DMS153 treated with DMSO at 0.1 percent for 48 hours (cell line): ENCODE measurements at regions not wholly inside any gene's neighbourhood (a gene's known extent, or its start where the extent isn't known, plus 50 kb on each side); places are given as distances from the start of the nearest gene placed in this dataset.

Source experiments
- DNase-seq: peaks from one replicate; lab custom pipeline; 2025; ENCODE audit not compliant: unreplicated experiment; lab: John Stamatoyannopoulos, UW

DNA sequence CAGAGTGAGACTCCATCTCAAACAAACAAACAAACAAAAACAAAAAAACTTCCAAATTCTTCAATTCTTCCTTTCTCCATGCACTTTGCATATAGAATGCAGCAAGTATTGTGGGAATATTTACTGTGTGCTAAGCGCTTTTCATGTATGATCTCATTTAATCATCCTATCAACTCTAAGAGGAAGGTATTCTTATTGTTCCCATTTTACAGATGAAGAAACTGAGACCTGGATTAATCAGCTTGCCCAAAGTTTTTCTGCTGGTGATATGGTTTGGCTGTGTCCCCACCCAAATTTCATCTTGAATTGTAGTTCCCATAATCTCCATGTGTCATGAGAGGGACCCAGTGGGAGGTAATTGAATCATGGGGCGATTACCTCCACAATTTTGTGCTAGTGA lies 56.6 kb upstream of the KCNG1 start:
- no peak for DNase-seq

DNA sequence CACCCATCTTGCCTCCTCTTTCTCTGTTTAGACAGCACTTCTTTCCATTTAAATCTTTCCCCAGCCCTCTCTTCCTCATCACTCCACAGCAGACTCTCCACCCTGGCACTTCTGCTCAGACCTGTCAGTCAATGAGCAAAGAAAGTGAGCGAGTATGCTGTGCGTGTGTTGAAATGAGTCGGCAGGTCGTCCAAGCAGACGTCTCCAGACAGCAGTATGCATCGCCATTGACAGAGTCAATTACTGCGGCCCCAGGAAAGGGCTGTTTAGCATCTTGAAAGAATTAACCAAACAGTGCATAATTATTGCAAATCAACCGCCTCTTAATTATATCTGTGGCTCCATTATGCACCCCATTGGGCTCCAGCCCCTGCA lies 54.8 kb upstream of the KCNG1 start:
- DNase-seq, result no peak

DNA sequence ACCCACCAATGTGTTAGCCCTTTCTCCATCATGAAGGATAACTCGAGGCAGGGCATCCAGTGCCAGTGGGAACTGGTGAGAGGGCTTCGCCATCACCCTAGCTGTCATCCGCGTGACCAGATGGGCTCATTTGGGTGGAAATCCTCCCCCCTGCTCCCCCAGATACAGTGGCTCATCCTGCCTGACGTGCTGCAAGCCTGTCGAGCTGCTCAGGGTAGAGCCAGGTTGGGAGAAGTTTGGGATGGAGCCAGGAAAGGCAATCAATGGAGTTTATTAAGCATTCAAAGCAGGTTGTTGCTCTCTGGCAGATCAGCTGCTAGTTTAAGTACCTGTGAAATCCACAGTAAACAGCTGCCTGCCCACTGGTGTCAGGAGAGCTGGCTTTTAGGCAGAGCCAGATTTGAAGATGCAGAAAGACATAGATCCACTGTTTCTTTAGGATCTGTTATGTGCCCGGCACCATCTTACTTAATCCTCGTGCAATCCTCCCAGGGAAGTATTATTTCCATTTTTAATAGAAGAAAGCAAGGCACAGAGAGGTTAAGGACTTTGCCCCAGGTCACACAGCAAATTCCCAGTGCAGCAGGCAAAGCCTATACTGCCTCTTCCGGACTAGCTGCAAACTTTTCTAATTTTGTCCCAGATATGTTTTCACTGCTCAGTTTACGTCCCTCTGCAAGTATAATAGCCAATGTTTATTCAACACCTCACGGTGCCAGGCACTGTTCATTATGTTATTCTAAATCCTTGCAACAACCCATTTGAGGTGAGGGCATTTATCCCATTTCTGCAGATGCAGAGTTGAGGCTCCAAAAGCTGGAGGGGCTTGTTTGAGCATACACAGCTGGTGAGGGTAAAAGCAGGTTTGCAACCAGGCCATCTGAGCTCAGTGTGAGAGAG lies 54.1 kb upstream of the KCNG1 start:
- DNase-seq, result no peak

DNA sequence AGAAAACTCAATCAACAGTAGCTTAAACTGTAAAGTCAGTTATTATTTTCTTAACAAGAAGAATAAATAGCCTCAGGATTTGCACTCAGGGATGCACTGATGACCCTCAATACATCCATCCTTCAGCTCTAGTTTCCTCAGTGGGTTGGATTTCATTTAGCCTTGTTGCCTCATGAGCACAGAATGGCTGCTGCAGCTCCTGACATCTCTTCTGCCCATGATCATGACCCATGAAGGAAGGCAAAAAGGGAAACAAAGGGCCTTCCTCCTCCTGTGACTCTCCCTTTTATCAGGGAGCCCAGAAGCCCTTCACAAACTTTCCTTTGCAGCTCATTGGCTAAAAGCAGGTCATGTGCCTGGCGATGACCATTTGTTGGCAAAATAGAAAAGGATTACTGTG lies 51.2 kb upstream of the KCNG1 start:
- DNase-seq, result no peak
